K562 (cell line): ENCODE measurements at regions not wholly inside any gene's neighbourhood (a gene's known extent, or its start where the extent isn't known, plus 50 kb on each side); places are given as distances from the start of the nearest gene placed in this dataset.

Source experiments
- ATAC-seq: fragments of 200-7000 bp; cut with Tn5 transposase; 3 replicates; pipeline ENCODE4 v1.9.1; 2020; ENCODE audit warnings: moderate library complexity
- BruUV-seq: library from RNA; stranded (reverse); fragments of 400-500 nt; replicated peaks from 2 replicates; lab custom pipeline; 2021; lab: Mats Ljungman, UMichigan
- CTCF ChIA-PET: fragments of 300-600 bp; formaldehyde crosslinking; extraction: SDS; loops from one replicate; lab custom pipeline; 2021; ENCODE audit warnings: low intra/inter-chr PET ratio; lab: Yijun Ruan, JAX
- POLR2A ChIA-PET: fragments of 300-600, 350-650 bp; sonication (Branson Sonifier 250); formaldehyde crosslinking; extraction: SDS; loops from one replicate; lab custom pipeline; 2021; ENCODE audit warnings: antibody characterized with exemption, inconsistent platforms; lab: Yijun Ruan, JAX
- DNase-seq, 4 experiments: peaks; one replicate each; pipeline versions ENCODE4 v3.0.0 to v3.0.0-alpha.2; 2011 to 2018; ENCODE audit warnings: low spot score in 3 of 4, mixed read lengths in 3 of 4; ENCODE audit errors: extremely low read depth in 1 of 4
- FAIRE-seq: peaks from 2 replicates; lab custom pipeline; 2011; peaks lifted over from hg19 to GRCh38; lab: Jason Lieb, UNC
- H2AFZ ChIP-seq: 2 replicates; pipeline ENCODE4 v1.6.0; 2011; ENCODE audit warnings: low read depth, low read length, control low read depth, inconsistent platforms
- H3K27ac ChIP-seq: fragments of 200-600 bp; 3 replicates; pipeline ENCODE4 v1.8.0; 2011; ENCODE audit warnings: low read depth, mild to moderate bottlenecking, control low read depth, inconsistent platforms, low read length, moderate library complexity, mixed read lengths; ENCODE audit errors: extremely low read depth
- H3K27me3 ChIP-seq, 2 experiments: fragments of 300-600 bp in 1 of 2; 2 replicates in 1 of 2; 3 replicates in 1 of 2; pipeline versions ENCODE4 v1.6.0 to v1.8.0; 2011; ENCODE audit warnings: inconsistent platforms in 2 of 2, low read length in 2 of 2, mild to moderate bottlenecking in 1 of 2, mixed read lengths in 1 of 2, moderate library complexity in 1 of 2; ENCODE audit not compliant: control insufficient read depth in 2 of 2, insufficient read depth in 2 of 2
- H3K36me3 ChIP-seq: fragments of 300-600 bp; 3 replicates; pipeline ENCODE4 v1.8.0; 2011; ENCODE audit warnings: mild to moderate bottlenecking, low read length, inconsistent platforms; ENCODE audit not compliant: control insufficient read depth, insufficient read depth
- H3K4me1 ChIP-seq, 2 experiments: fragments of 200-600 bp in 1 of 2; replicated peaks in 1 of 2; 2 replicates in 1 of 2; 3 replicates in 1 of 2; pipeline versions ENCODE4 v1.5.1 to v1.8.0; 2011; ENCODE audit warnings: inconsistent platforms in 2 of 2, low read length in 2 of 2, mild to moderate bottlenecking in 1 of 2, mixed read lengths in 1 of 2, moderate library complexity in 1 of 2; ENCODE audit not compliant: control insufficient read depth in 2 of 2, insufficient read depth in 2 of 2
- H3K4me2 ChIP-seq: 2 replicates; pipeline ENCODE4 v1.6.1; 2011; ENCODE audit warnings: low read length, control low read depth, inconsistent platforms, mixed read lengths; ENCODE audit not compliant: insufficient read depth
- H3K4me3 ChIP-seq: fragments of 200-600 bp; sonication (generic), shearing (Covaris generic); 2 replicates; pipeline ENCODE4 v1.5.1; 2016; ENCODE audit warnings: control low read depth, inconsistent platforms
- H3K79me2 ChIP-seq: fragments of 200-600 bp; 3 replicates; pipeline ENCODE4 v1.8.0; 2011; ENCODE audit warnings: low read length, inconsistent platforms; ENCODE audit not compliant: control insufficient read depth, insufficient read depth
- H3K9ac ChIP-seq, 2 experiments: 2 replicates each; pipeline versions ENCODE4 v1.6.0 to v1.6.1; 2011; ENCODE audit warnings: low read depth in 2 of 2, low read length in 2 of 2, control low read depth in 1 of 2, inconsistent platforms in 1 of 2, mild to moderate bottlenecking in 1 of 2, mixed read lengths in 1 of 2; ENCODE audit not compliant: insufficient read depth in 1 of 2
- H3K9me1 ChIP-seq: one replicate; pipeline ENCODE4 v1.6.0; 2011; ENCODE audit warnings: inconsistent platforms, mild to moderate bottlenecking, low read length, moderate library complexity; ENCODE audit not compliant: control insufficient read depth, insufficient read depth
- H3K9me3 ChIP-seq: replicated peaks from 2 replicates; pipeline ENCODE4 v1.5.1; 2011; ENCODE audit warnings: low read depth, low read length, inconsistent platforms; ENCODE audit not compliant: control insufficient read depth, insufficient read depth
- H4K20me1 ChIP-seq: replicated peaks from 2 replicates; pipeline ENCODE4 v1.6.1; 2011; ENCODE audit warnings: low read length, inconsistent platforms, mixed read lengths; ENCODE audit not compliant: control insufficient read depth, insufficient read depth
- EHMT2 ChIP-seq: fragments of 450-650 bp; IDR thresholded peaks from 2 replicates; pipeline ENCODE4 v1.6.1; 2018; ENCODE audit warnings: antibody characterized with exemption
- FOS ChIP-seq: IDR thresholded peaks from 3 replicates; pipeline ENCODE4 v1.6.1; 2011; ENCODE audit not compliant: insufficient read length; ENCODE audit errors: extremely low read depth
- MCM5 ChIP-seq: fragments of 450-650 bp; IDR thresholded peaks from 2 replicates; pipeline ENCODE4 v1.6.1; 2016; ENCODE audit warnings: low read depth
- MECOM ChIP-seq: fragments of 250-450 bp; sonication (Bioruptor Pico); IDR thresholded peaks from 2 replicates; pipeline ENCODE4 v1.8.0; 2022; ENCODE audit warnings: inconsistent platforms
- NFE2 ChIP-seq: IDR thresholded peaks from 2 replicates; pipeline ENCODE4 v1.6.1; 2014; ENCODE audit warnings: antibody characterized with exemption, low read depth
- SFPQ ChIP-seq: fragments of 200-400 bp; formaldehyde crosslinking; IDR thresholded peaks from 2 replicates; pipeline ENCODE4 v1.6.1; 2017; ENCODE audit warnings: mild to moderate bottlenecking, low read depth, low read length, moderate library complexity
- SRF ChIP-seq, 2 experiments: fragments of 250-450, 450-650 bp in 1 of 2; sonication (Bioruptor Pico) in 1 of 2; sonication (generic) in 1 of 2; formaldehyde crosslinking; IDR thresholded peaks; 2 replicates each; pipeline versions ENCODE4 v1.5.0 to v1.5.1; 2020 to 2022; ENCODE audit warnings: mild to moderate bottlenecking in 1 of 2, missing genetic modification reagents in 1 of 2
- SUPT5H ChIP-seq: fragments of 450-650 bp; IDR thresholded peaks from 2 replicates; pipeline ENCODE4 v1.6.1; 2016
- U2AF1 ChIP-seq: fragments of 200-400 bp; formaldehyde crosslinking; optimal IDR thresholded peaks from 2 replicates; pipeline ENCODE3; 2017; ENCODE audit warnings: mild to moderate bottlenecking, low read depth, low read length, moderate library complexity
- ZNF282 ChIP-seq: sonication (generic); formaldehyde crosslinking; IDR thresholded peaks from 2 replicates; pipeline ENCODE4 v1.8.1; 2023; ENCODE audit warnings: missing genetic modification reagents
- WGBS: fragments of 100-300 bp; shearing (Covaris generic); methylation state at CpG from one replicate; pipeline ENCODE4 v1.1.6; 2016; ENCODE audit warnings: low coverage, mixed read lengths; ENCODE audit not compliant: insufficient coverage; ENCODE audit errors: missing lambda C conversion rate; 5-methylcytosine and 5-hydroxymethylcytosine counted together
- in situ Hi-C: fragments of 300-500 bp; cut with MboI; formaldehyde crosslinking; loops from 4 replicates; pipeline ENCODE4 v1.15.0; 2018; ENCODE audit warnings: inconsistent platforms, mixed read lengths
- intact Hi-C: fragments of 100-400 bp; cut with micrococcal nuclease; formaldehyde crosslinking; loops from 2 replicates; pipeline ENCODE4 v1.14.2; 2022
- TF ChIP-seq, protein P1 (sequence below), 2 experiments: fragments of 450-650 bp in 1 of 2; IDR thresholded peaks; 2 replicates each; pipeline ENCODE4 v1.6.1; 2011 to 2017; ENCODE audit warnings: low read depth in 2 of 2, antibody characterized with exemption in 1 of 2, borderline replicate concordance in 1 of 2, low read length in 1 of 2, mild to moderate bottlenecking in 1 of 2, mixed read lengths in 1 of 2; ENCODE audit not compliant: control insufficient read depth in 1 of 2
- TF ChIP-seq, protein P2 (sequence below): sonication (generic); IDR thresholded peaks from 2 replicates; pipeline ENCODE4 v1.6.1; 2016
- TF ChIP-seq, protein P3 (sequence below): fragments of 250-450 bp; sonication (Bioruptor Pico); IDR thresholded peaks from 2 replicates; pipeline ENCODE4 v1.5.1; 2021; ENCODE audit warnings: mild to moderate bottlenecking

GRCh38 chr9:106634183-106634582, 228.8 kb upstream of the ZNF462 start:
- Histone ChIP-seq H4K20me1 (no peaks in the 10 kb centered on the region), H3K27ac (no peak overlapping the region), H3K27me3 (no peaks in the 10 kb centered on the region), H3K36me3 (no peaks in the 10 kb centered on the region), H3K4me2 (no peak overlapping the region), H3K9me3 (no peaks in the 10 kb centered on the region), H3K79me2 (no peaks in the 10 kb centered on the region), H3K9me1 (no peaks in the 10 kb centered on the region), H3K4me3 (no peak overlapping the region), H3K9ac (no peak overlapping the region), H3K4me1 (no peaks in the 10 kb centered on the region), H2AFZ (no peak overlapping the region)
- intact Hi-C loops (no loop called here), in situ Hi-C loops (no loop called here)
- CTCF ChIA-PET = no interaction called here
- POLR2A ChIA-PET = no interaction called here
- ATAC-seq (no peak), FAIRE-seq (no peak), DNase-seq (no peak)
- no peak for TF ChIP-seq SUPT5H
- no peak for TF ChIP-seq MCM5
- TF ChIP-seq, protein P1, sequence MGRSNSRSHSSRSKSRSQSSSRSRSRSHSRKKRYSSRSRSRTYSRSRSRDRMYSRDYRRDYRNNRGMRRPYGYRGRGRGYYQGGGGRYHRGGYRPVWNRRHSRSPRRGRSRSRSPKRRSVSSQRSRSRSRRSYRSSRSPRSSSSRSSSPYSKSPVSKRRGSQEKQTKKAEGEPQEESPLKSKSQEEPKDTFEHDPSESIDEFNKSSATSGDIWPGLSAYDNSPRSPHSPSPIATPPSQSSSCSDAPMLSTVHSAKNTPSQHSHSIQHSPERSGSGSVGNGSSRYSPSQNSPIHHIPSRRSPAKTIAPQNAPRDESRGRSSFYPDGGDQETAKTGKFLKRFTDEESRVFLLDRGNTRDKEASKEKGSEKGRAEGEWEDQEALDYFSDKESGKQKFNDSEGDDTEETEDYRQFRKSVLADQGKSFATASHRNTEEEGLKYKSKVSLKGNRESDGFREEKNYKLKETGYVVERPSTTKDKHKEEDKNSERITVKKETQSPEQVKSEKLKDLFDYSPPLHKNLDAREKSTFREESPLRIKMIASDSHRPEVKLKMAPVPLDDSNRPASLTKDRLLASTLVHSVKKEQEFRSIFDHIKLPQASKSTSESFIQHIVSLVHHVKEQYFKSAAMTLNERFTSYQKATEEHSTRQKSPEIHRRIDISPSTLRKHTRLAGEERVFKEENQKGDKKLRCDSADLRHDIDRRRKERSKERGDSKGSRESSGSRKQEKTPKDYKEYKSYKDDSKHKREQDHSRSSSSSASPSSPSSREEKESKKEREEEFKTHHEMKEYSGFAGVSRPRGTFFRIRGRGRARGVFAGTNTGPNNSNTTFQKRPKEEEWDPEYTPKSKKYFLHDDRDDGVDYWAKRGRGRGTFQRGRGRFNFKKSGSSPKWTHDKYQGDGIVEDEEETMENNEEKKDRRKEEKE (IDR thresholded peaks at IDR 0.05; ENCODE audit: borderline replicate concordance in 1 of 2, control insufficient read depth in 1 of 2, low read depth in 2 of 2, low read length in 1 of 2) = no peak
- TF ChIP-seq ZNF282 (CRISPR knock-in tag) = no peak
- no peak for TF ChIP-seq MECOM (CRISPR knock-in tag)
- no peak for TF ChIP-seq FOS
- TF ChIP-seq EHMT2 = no peak
- TF ChIP-seq SFPQ = no peak
- TF ChIP-seq SRF (CRISPR knock-in tag; IDR thresholded peaks at IDR 0.05) = no peak
- TF ChIP-seq U2AF1 = no peak
- TF ChIP-seq, protein P2, sequence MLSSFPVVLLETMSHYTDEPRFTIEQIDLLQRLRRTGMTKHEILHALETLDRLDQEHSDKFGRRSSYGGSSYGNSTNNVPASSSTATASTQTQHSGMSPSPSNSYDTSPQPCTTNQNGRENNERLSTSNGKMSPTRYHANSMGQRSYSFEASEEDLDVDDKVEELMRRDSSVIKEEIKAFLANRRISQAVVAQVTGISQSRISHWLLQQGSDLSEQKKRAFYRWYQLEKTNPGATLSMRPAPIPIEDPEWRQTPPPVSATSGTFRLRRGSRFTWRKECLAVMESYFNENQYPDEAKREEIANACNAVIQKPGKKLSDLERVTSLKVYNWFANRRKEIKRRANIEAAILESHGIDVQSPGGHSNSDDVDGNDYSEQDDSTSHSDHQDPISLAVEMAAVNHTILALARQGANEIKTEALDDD = no peak
- TF ChIP-seq, protein P3, sequence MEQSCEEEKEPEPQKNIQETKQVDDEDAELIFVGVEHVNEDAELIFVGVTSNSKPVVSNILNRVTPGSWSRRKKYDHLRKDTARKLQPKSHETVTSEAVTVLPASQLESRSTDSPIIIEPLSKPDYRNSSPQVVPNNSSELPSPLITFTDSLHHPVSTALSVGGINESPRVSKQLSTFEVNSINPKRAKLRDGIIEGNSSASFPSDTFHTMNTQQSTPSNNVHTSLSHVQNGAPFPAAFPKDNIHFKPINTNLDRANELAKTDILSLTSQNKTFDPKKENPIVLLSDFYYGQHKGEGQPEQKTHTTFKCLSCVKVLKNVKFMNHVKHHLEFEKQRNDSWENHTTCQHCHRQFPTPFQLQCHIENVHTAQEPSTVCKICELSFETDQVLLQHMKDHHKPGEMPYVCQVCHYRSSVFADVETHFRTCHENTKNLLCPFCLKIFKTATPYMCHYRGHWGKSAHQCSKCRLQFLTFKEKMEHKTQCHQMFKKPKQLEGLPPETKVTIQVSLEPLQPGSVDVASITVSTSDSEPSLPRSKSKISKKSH = no peak
- no peak for TF ChIP-seq NFE2
- BruUV-seq = no TSS peak
- 0% methylated on average over 1 of the region's 1 CpG for WGBS
